ENCODE measurements at regions not wholly inside any gene's neighbourhood (a gene's known extent, or its start where the extent isn't known, plus 50 kb on each side); places are given as distances from the start of the nearest gene placed in this dataset.

- DNase-seq (ENCODE audit: extremely low read depth, low read depth): no peak
- TF ChIP-seq, protein P1, sequence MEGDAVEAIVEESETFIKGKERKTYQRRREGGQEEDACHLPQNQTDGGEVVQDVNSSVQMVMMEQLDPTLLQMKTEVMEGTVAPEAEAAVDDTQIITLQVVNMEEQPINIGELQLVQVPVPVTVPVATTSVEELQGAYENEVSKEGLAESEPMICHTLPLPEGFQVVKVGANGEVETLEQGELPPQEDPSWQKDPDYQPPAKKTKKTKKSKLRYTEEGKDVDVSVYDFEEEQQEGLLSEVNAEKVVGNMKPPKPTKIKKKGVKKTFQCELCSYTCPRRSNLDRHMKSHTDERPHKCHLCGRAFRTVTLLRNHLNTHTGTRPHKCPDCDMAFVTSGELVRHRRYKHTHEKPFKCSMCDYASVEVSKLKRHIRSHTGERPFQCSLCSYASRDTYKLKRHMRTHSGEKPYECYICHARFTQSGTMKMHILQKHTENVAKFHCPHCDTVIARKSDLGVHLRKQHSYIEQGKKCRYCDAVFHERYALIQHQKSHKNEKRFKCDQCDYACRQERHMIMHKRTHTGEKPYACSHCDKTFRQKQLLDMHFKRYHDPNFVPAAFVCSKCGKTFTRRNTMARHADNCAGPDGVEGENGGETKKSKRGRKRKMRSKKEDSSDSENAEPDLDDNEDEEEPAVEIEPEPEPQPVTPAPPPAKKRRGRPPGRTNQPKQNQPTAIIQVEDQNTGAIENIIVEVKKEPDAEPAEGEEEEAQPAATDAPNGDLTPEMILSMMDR (IDR thresholded peaks at IDR 0.05; ENCODE audit: low read depth, low read length): no peak
Measured at GRCh38 chr19:30219702-30220101, 152.5 kb upstream of the ZNF536 start.

DNA sequence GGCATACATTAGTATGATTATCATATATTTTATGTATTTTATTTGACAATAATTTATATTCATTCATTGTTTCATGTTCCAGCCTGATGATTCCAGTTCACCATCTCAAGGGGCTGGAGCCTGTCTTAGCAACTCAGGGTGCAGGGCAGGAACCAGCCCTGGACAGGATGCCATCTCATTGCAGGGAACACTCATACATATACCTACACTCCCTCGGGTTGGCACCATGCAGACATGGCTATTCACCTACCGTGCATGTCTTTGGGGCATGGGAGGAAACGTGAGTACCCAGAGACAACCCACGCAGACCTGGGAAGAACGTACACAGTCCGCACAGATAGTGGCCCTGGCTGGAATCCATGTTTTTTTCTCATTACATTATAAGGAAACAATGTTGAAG lies 151.0 kb upstream of the ZNF536 start:
- TF ChIP-seq, protein P1 (IDR thresholded peaks at IDR 0.05; ENCODE audit: low read depth, low read length): no peak
- no peak for DNase-seq (ENCODE audit: extremely low read depth, low read depth)

- DNase-seq (ENCODE audit: extremely low read depth, low read depth): no peak
- TF ChIP-seq, protein P1 (IDR thresholded peaks at IDR 0.05; ENCODE audit: low read depth, low read length): peak; percentile 58
Measured at GRCh38 chr19:30222428-30222873, 149.7 kb upstream of the ZNF536 start.

- no peak for DNase-seq (ENCODE audit: extremely low read depth, low read depth)
- TF ChIP-seq, protein P1 (IDR thresholded peaks at IDR 0.05; ENCODE audit: low read depth, low read length): no peak
Measured at GRCh38 chr19:30222992-30223865, 149.0 kb upstream of the ZNF536 start.

DNA sequence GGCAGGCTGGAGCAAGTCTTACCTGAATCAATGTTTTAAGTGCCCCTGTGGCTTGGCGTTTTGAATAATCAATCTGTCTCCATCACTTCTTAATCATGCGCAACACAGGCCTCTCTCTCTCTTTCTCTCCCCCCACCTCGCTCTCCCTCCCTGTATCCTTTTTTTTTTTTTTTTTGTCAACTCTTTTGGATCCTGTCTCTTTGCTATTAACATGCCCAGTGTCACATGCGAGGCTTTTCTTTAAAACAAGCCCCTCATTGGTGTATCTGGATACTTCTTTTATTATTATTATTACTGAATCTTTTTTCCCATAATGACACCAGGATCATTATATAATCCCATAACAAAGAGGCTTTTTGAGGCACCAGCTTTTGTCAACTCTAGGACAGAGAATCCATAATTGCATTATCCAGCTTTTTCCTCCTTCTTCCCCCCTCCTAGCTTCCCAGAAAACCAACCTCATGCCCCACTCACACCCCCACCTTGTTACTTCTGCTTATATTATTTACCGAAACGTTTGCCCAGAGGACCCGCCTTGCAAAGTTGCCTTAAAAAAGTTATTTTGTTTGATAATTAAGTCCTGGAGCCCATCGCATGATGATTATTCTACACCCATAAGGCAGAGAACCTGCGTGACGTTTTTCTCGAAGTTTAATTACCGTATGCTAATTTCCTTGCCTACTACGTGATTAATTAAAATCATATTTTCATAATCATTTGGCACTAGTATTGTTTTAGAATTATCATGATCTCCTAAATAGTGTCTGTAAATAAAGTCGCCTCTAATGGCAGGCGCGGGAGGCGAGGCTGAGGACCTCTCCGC lies 148.1 kb upstream of the ZNF536 start:
- no peak for DNase-seq (ENCODE audit: extremely low read depth, low read depth)
- TF ChIP-seq, protein P1 (IDR thresholded peaks at IDR 0.05; ENCODE audit: low read depth, low read length): no peak

DNA sequence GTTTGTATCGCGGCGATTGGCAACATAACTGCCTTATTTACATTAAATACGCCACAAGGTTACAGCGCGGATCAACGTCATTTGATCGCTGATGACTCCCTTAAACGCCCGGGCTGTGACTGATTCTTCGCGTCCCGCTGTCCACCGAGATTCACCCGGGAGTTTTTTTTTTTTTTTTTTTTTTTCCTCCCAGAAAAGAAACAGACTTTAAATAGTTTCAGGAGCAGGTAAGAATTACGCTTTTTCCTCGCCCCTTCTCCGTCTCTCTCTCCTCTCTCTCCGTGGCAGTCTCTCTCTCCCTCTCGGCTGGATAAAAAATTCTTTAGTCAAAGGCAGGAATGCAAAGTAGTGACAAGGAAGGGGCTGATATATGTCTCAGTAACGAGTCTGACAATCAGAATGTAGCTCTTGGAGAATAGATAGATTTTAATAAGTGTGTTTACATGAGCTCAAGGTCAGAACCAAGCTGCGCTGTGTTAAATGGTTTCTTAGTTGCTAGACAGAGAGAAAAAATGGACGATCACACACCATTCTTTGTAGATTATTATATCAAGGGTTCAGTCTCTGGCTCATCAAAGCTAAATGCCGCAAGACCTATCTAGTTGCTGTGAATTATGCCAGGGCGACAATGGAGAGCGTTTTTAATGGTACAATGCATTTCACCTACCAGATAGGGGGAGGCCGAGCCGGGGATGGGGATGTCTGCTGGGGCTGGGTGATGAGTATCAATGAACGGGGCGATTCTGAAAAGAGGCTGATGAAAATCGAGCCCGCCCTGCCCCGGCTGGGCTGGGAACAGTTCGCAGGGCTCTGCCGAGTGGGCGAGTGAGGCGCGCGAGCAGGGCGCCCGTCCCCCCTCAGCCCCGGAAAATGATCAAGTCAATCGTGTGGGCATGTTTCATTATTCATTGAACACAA lies 147.2 kb upstream of the ZNF536 start:
- DNase-seq (ENCODE audit: extremely low read depth, low read depth): no peak
- TF ChIP-seq, protein P1 (IDR thresholded peaks at IDR 0.05; ENCODE audit: low read depth, low read length): no peak

Data from AG09319 (cell line).